ENCODE measurements at regions not wholly inside any gene's neighbourhood (a gene's known extent, or its start where the extent isn't known, plus 50 kb on each side); places are given as distances from the start of the nearest gene placed in this dataset.

DNA sequence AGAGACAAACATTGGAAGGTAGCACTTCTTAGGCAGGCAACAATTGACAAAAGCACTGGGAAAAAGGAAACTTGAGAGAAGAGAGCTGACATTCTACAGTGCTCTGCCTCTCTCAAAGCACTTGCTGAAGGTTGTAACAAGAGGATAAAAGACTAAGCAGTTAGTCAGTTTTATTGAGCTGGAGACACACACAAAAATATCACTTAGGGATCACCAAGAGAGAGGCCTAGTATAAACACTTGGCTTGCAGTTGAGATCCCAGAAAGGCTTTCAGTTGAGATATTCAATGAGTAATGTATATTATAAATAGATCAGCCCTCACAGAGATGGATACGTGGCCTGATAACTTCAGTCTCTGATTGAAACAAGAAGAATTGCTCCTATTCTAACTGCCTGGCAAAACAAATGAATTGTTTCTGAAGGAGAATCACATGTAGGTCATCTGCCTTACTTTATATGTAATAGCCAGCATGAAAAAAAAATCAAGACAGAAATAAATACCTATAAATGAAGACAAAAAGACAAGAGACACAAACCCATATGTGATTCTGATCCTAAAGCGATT is 747.2 kb upstream of the MAN1A1 start:
- no peaks in the 10 kb centered on the region for H3K36me3 ChIP-seq
- no peaks in the 10 kb centered on the region for H3K4me1 ChIP-seq
- no peaks in the 10 kb centered on the region for H3K9me3 ChIP-seq
- no peak for DNase-seq (ENCODE audit: low spot score in 2 of 2)
- 63 to 69% methylated on average over 2 of the region's 2 CpGs for WGBS, 2 donors
- no peaks in the 10 kb centered on the region for H3K27me3 ChIP-seq
- no peak overlapping the region for H3K4me3 ChIP-seq
- TF ChIP-seq, protein P1, sequence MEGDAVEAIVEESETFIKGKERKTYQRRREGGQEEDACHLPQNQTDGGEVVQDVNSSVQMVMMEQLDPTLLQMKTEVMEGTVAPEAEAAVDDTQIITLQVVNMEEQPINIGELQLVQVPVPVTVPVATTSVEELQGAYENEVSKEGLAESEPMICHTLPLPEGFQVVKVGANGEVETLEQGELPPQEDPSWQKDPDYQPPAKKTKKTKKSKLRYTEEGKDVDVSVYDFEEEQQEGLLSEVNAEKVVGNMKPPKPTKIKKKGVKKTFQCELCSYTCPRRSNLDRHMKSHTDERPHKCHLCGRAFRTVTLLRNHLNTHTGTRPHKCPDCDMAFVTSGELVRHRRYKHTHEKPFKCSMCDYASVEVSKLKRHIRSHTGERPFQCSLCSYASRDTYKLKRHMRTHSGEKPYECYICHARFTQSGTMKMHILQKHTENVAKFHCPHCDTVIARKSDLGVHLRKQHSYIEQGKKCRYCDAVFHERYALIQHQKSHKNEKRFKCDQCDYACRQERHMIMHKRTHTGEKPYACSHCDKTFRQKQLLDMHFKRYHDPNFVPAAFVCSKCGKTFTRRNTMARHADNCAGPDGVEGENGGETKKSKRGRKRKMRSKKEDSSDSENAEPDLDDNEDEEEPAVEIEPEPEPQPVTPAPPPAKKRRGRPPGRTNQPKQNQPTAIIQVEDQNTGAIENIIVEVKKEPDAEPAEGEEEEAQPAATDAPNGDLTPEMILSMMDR (IDR thresholded peaks at IDR 0.05), result no peak
- TF ChIP-seq POLR2A (IDR thresholded peaks at IDR 0.05), result no peak
- no peak for TF ChIP-seq EP300 (IDR thresholded peaks at IDR 0.05)
- H3K27ac ChIP-seq, result no peak overlapping the region

DNA sequence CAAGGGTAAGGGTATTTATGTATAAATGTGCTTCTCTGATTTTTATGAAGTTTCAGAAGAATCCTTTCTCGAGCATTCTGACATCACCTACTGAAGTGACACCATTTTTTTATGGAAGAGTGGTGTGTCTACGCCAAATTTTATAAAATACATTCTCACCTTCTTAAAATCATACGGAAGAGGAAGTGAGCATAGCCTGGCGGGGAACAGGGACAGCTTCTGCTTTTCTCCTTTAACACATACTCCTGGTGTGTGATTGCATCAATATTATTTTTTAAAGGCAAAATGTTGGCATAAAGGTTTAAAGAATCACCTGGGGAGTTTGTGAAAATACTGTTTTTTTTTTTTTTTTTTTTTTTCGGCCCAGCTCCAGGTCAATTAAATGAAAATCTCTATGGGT is 733.6 kb upstream of the MAN1A1 start:
- Histone ChIP-seq H3K9me3 (no peaks in the 10 kb centered on the region), H3K36me3 (no peaks in the 10 kb centered on the region), H3K4me3 (no peak overlapping the region), H3K27ac (no peak overlapping the region), H3K4me1 (no peaks in the 10 kb centered on the region), H3K27me3 (no peaks in the 10 kb centered on the region)
- TF ChIP-seq, protein P1 (IDR thresholded peaks at IDR 0.05), result no peak
- no peak for TF ChIP-seq POLR2A (IDR thresholded peaks at IDR 0.05)
- no peak for TF ChIP-seq EP300 (IDR thresholded peaks at IDR 0.05)
- no peak for DNase-seq (ENCODE audit: low spot score in 2 of 2)
- WGBS, 2 donors, result 70 to 79% methylated on average over 5 of the region's 5 CpGs

DNA sequence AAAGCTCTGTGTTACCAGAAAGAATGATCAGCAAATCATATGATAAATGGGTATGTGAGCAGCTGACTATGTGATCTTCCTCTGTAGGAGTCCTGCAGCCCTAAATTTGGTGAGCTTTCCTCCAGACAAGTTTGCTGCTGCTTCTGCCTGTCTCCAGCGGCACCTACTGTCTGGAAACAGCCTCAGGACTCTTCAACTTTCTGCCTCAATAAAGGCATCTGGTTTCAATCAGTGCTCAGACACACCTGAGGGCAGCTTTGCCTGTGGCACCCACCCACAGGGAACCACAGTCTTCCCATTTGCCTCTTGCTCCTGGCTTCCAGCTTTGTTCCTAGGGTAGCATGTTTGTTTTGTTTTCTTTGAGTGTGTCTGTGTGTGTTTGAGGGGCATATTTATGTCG is 727.9 kb upstream of the MAN1A1 start:
- 29 to 33% methylated on average over 2 of the region's 2 CpGs for WGBS, 2 donors
- no peak for DNase-seq (ENCODE audit: low spot score in 2 of 2)

DNA sequence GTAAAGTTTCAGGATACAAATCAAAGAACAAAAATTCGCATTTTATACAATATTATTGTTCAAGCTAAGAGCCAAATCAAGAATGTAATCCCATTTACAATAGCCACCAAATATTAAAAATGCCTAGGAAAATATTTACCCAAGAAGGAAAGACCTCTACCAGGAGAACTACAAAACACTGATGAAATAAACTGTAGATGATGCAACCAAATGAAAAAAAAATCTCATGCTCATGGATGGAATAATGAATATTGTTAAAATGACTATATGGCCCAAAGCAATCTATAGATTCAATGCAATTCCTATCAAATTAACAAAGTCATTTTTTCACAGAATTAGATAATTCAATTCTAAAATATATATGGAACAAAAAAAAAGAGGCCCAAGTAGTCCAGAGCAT is 708.8 kb upstream of the MAN1A1 start:
- Histone ChIP-seq H3K36me3 (no peaks in the 10 kb centered on the region), H3K27ac (no peak overlapping the region), H3K27me3 (no peaks in the 10 kb centered on the region), H3K4me3 (no peak overlapping the region), H3K4me1 (no peaks in the 10 kb centered on the region), H3K9me3 (peaks cover 0 to 26% (median 1%) of the 10 kb centered on the region in 4 donors)
- 15 to 50% methylated on average over 1 of the region's 1 CpG for WGBS, 2 donors
- TF ChIP-seq EP300 (IDR thresholded peaks at IDR 0.05) (no peak), POLR2A (IDR thresholded peaks at IDR 0.05) (no peak)
- TF ChIP-seq, protein P1 (IDR thresholded peaks at IDR 0.05), result no peak
- DNase-seq (ENCODE audit: low spot score in 2 of 2), result no peak

More for the DNA sequence above, 727.9 kb upstream of the MAN1A1 start:
- Histone ChIP-seq H3K36me3 (no peaks in the 10 kb centered on the region), H3K27ac (no peak overlapping the region), H3K4me3 (no peak overlapping the region), H3K4me1 (no peaks in the 10 kb centered on the region), H3K27me3 (no peaks in the 10 kb centered on the region), H3K9me3 (no peaks in the 10 kb centered on the region)
- TF ChIP-seq, protein P1 (IDR thresholded peaks at IDR 0.05), result no peak
- no peak for TF ChIP-seq POLR2A (IDR thresholded peaks at IDR 0.05)
- TF ChIP-seq EP300 (IDR thresholded peaks at IDR 0.05), result no peak

DNA sequence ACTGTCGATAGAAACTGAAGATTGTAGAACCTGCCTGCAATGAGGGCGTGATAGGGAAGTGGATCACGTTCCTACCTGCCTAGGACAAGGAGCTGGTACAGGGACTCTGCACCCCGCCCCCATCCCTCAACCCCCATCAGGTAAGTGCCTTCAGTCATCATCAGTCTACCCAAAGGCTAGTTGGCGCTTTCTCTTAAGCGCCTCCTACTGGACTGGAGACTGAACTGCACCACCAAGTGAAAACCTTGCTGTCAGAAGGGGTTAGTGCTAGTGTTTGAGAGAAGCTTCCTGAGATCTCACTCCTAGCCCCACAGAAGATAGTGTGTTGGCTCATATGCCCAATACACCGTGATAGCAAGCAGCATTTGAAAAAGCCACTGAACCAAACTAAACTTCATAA is 706.5 kb upstream of the MAN1A1 start:
- peaks cover 0 to 21% (median 1%) of the 10 kb centered on the region in 4 donors for H3K9me3 ChIP-seq
- H3K36me3 ChIP-seq, result no peaks in the 10 kb centered on the region
- no peak overlapping the region for H3K27ac ChIP-seq
- TF ChIP-seq EP300 (IDR thresholded peaks at IDR 0.05) (no peak), POLR2A (IDR thresholded peaks at IDR 0.05) (no peak)
- TF ChIP-seq, protein P1 (IDR thresholded peaks at IDR 0.05), result no peak
- DNase-seq (ENCODE audit: low spot score in 2 of 2), result no peak
- no peak overlapping the region for H3K4me3 ChIP-seq
- H3K27me3 ChIP-seq, result no peaks in the 10 kb centered on the region
- H3K4me1 ChIP-seq, result no peaks in the 10 kb centered on the region
- WGBS, 2 donors, result 58 to 63% methylated on average over 7 of the region's 7 CpGs

Measured in tibial nerve (tissue), 4 donors.